Astrocyte (in vitro differentiated cells and primary cell): ENCODE measurements at regions not wholly inside any gene's neighbourhood (a gene's known extent, or its start where the extent isn't known, plus 50 kb on each side); places are given as distances from the start of the nearest gene placed in this dataset.

Source experiments
- CTCF ChIP-seq: IDR thresholded peaks from 2 replicates; pipeline ENCODE4 v1.5.1; 2011; ENCODE audit warnings: low read depth, mild to moderate bottlenecking, inconsistent platforms, low read length, moderate library complexity; ENCODE audit not compliant: insufficient read depth
- EZH2 ChIP-seq: IDR thresholded peaks from 2 replicates; pipeline ENCODE4 v1.6.1; 2012; ENCODE audit warnings: mild to moderate bottlenecking, low read length, inconsistent platforms; ENCODE audit not compliant: insufficient read depth

- TF ChIP-seq CTCF (no peak), EZH2 (no peak)
These were observed 55.1 kb upstream of the CALN1 start for GRCh38 chr7:72467237-72467636.
